ENCODE measurements at regions not wholly inside any gene's neighbourhood (a gene's known extent, or its start where the extent isn't known, plus 50 kb on each side); places are given as distances from the start of the nearest gene placed in this dataset.

GRCh38 chr9:89729954-89730530 is 125.2 kb downstream of the GADD45G start:
- TF ChIP-seq, protein P1, sequence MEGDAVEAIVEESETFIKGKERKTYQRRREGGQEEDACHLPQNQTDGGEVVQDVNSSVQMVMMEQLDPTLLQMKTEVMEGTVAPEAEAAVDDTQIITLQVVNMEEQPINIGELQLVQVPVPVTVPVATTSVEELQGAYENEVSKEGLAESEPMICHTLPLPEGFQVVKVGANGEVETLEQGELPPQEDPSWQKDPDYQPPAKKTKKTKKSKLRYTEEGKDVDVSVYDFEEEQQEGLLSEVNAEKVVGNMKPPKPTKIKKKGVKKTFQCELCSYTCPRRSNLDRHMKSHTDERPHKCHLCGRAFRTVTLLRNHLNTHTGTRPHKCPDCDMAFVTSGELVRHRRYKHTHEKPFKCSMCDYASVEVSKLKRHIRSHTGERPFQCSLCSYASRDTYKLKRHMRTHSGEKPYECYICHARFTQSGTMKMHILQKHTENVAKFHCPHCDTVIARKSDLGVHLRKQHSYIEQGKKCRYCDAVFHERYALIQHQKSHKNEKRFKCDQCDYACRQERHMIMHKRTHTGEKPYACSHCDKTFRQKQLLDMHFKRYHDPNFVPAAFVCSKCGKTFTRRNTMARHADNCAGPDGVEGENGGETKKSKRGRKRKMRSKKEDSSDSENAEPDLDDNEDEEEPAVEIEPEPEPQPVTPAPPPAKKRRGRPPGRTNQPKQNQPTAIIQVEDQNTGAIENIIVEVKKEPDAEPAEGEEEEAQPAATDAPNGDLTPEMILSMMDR (IDR thresholded peaks at IDR 0.05), result no peak
- no peak for TF ChIP-seq POLR2A (IDR thresholded peaks at IDR 0.05)
